Adrenal gland (tissue), 9 donors: ENCODE measurements at regions not wholly inside any gene's neighbourhood (a gene's known extent, or its start where the extent isn't known, plus 50 kb on each side); places are given as distances from the start of the nearest gene placed in this dataset.

ENCODE experiments used
- DNase-seq, 7 donors: peaks; one replicate each; pipeline ENCODE4 v3.0.0-alpha.2; 2019 to 2020
- H3K27ac ChIP-seq, 5 donors: fragments of 200-600 bp; sonication (generic) in 4 of 5; 1 replicate in 3 of 5; 2 replicates in 2 of 5; pipeline versions ENCODE4 v1.5.1 to v1.8.0; 2016 to 2020; ENCODE audit warnings: mild to moderate bottlenecking in 1 of 5
- H3K27me3 ChIP-seq: fragments of 200-600 bp; 2 replicates; pipeline ENCODE4 v1.8.0; 2021
- H3K36me3 ChIP-seq, 2 donors: fragments of 200-600 bp; replicated peaks in 1 of 2; 1 replicate in 1 of 2; 2 replicates in 1 of 2; pipeline versions ENCODE4 v1.5.1 to v1.8.0; 2018 to 2022
- H3K4me1 ChIP-seq, 2 donors: fragments of 200-600 bp; replicated peaks in 1 of 2; 1 replicate in 1 of 2; 2 replicates in 1 of 2; pipeline versions ENCODE4 v1.5.1 to v1.8.0; 2018 to 2021
- H3K4me3 ChIP-seq, 4 donors: fragments of 200-600 bp; sonication (generic) in 3 of 4; one replicate each; pipeline ENCODE4 v1.5.1; 2016 to 2018
- H3K9me3 ChIP-seq, 3 donors: fragments of 200-600 bp; sonication (generic) in 1 of 3; replicated peaks in 1 of 3; 1 replicate in 2 of 3; 2 replicates in 1 of 3; pipeline versions ENCODE4 v1.5.1 to v1.8.0; 2016 to 2021
- CTCF ChIP-seq, 6 experiments: fragments of 450-650 bp in 4 of 6; fragments of 200-600 bp in 2 of 6; sonication (generic) in 1 of 6; IDR thresholded peaks; 1 replicate in 5 of 6; 2 replicates in 1 of 6; pipeline versions ENCODE4 v1.5.1 to v1.8.0; 2016 to 2021; ENCODE audit warnings: antibody characterized with exemption in 6 of 6, mild to moderate bottlenecking in 2 of 6, moderate library complexity in 1 of 6
- POLR2A ChIP-seq, 2 donors: fragments of 450-650 bp; IDR thresholded peaks; one replicate each; pipeline ENCODE4 v1.6.1; 2017; ENCODE audit warnings: antibody characterized with exemption in 2 of 2, mild to moderate bottlenecking in 2 of 2, moderate library complexity in 1 of 2
- WGBS, 4 donors: extraction: QIAGEN DNeasy Blood & Tissue Kit in 2 of 4; methylation state at CpG; one replicate each; pipeline versions ENCODE4 v1.1.5 to v1.1.7; 2013 to 2017; 5-methylcytosine and 5-hydroxymethylcytosine counted together
- intact Hi-C, 2 donors: fragments of 100-400 bp; cut with DNase I; formaldehyde crosslinking; loops; one replicate each; pipeline versions ENCODE4 v1.14.1 to v1.15.0; 2022 to 2023
- donor health status: healthy with polysubstance abuse.
- donor health status: Bipolar disorder and iron deficiency.
- donor health status: DM: yes; HTN: yes; CAD: no.
- donor health status: DM: no; HTN: no; CAD: no.
- donor health status: DM: no; HTN: no; CAD: no.

- no peaks in the 10 kb centered on the region for H3K36me3 ChIP-seq
- no peaks in the 10 kb centered on the region for H3K4me1 ChIP-seq
- H3K4me3 ChIP-seq: no peak overlapping the region
- TF ChIP-seq CTCF (IDR thresholded peaks at IDR 0.05): no peak
- no peak for DNase-seq
- no peaks in the 10 kb centered on the region for H3K9me3 ChIP-seq
- 63 to 70% (median 68%) methylated on average over 3 of the region's 3 CpGs for WGBS, 4 donors
- intact Hi-C loops: no loop called here
- no peak overlapping the region for H3K27ac ChIP-seq
- H3K27me3 ChIP-seq: no peaks in the 10 kb centered on the region
Observed at GRCh38 chr13:58566176-58566575, 934.6 kb downstream of the PCDH17 start.

- intact Hi-C loops: no loop called here
- H3K27me3 ChIP-seq: no peaks in the 10 kb centered on the region
- WGBS, 4 donors: 66 to 76% (median 72%) methylated on average over 2 of the region's 2 CpGs
Observed at GRCh38 chr13:58573743-58574142, 942.2 kb downstream of the PCDH17 start.

GRCh38 chr13:58574791-58575190 lies 943.2 kb downstream of the PCDH17 start:
- no peak for DNase-seq
- Histone ChIP-seq H3K9me3 (no peaks in the 10 kb centered on the region), H3K4me1 (no peaks in the 10 kb centered on the region), H3K4me3 (no peak overlapping the region), H3K27me3 (no peaks in the 10 kb centered on the region), H3K27ac (no peak overlapping the region), H3K36me3 (no peaks in the 10 kb centered on the region)
- intact Hi-C loops: no loop called here
- TF ChIP-seq POLR2A (IDR thresholded peaks at IDR 0.05) (no peak), CTCF (IDR thresholded peaks at IDR 0.05) (no peak)

More at GRCh38 chr13:58573743-58574142, 942.2 kb downstream of the PCDH17 start:
- TF ChIP-seq POLR2A (IDR thresholded peaks at IDR 0.05): no peak
- TF ChIP-seq CTCF (IDR thresholded peaks at IDR 0.05): no peak
- H3K9me3 ChIP-seq: no peaks in the 10 kb centered on the region
- H3K27ac ChIP-seq: no peak overlapping the region
- no peak for DNase-seq
- no peaks in the 10 kb centered on the region for H3K4me1 ChIP-seq
- H3K4me3 ChIP-seq: no peak overlapping the region
- H3K36me3 ChIP-seq: no peaks in the 10 kb centered on the region

- Histone ChIP-seq H3K36me3 (no peaks in the 10 kb centered on the region), H3K27me3 (no peaks in the 10 kb centered on the region), H3K4me1 (no peaks in the 10 kb centered on the region), H3K4me3 (no peak overlapping the region), H3K9me3 (no peaks in the 10 kb centered on the region), H3K27ac (no peak overlapping the region)
- no peak for DNase-seq
- 62 to 76% (median 70%) methylated on average over 2 of the region's 2 CpGs for WGBS, 4 donors
- TF ChIP-seq POLR2A (IDR thresholded peaks at IDR 0.05): no peak
- intact Hi-C loops: no loop called here
Observed at GRCh38 chr13:58579468-58579867, 947.9 kb downstream of the PCDH17 start.

GRCh38 chr13:58583966-58584365 lies 952.4 kb downstream of the PCDH17 start:
- Histone ChIP-seq H3K4me3 (no peak overlapping the region), H3K9me3 (no peaks in the 10 kb centered on the region), H3K4me1 (no peaks in the 10 kb centered on the region), H3K27me3 (no peaks in the 10 kb centered on the region), H3K36me3 (no peaks in the 10 kb centered on the region), H3K27ac (no peak overlapping the region)
- WGBS, 4 donors: 88 to 100% (median 92%) methylated on average over 1 of the region's 1 CpG
- intact Hi-C loops: no loop called here
- no peak for DNase-seq
- TF ChIP-seq POLR2A (IDR thresholded peaks at IDR 0.05): no peak
- TF ChIP-seq CTCF (IDR thresholded peaks at IDR 0.05): no peak
